Activated CD8-positive, alpha-beta T cell treated with anti-CD3 and anti-CD28 coated beads for 36 hours (primary cell): ENCODE measurements at regions not wholly inside any gene's neighbourhood (a gene's known extent, or its start where the extent isn't known, plus 50 kb on each side); places are given as distances from the start of the nearest gene placed in this dataset.
"Not testable (repeated sequence)": the region's sequence is repeated elsewhere in the genome, so short reads cannot be mapped to it uniquely, and the experiment has no call there.

Experiments used
- ATAC-seq: fragments of 200-7000 bp; cut with Tn5 transposase; one replicate; pipeline ENCODE4 v1.10.0; 2021; ENCODE audit warnings: mild to moderate bottlenecking, moderate library complexity
- CTCF ChIA-PET: fragments of 350-600 bp; sonication (Branson Sonifier 250); formaldehyde crosslinking; loops from one replicate; lab custom pipeline; 2021; ENCODE audit warnings: antibody characterized with exemption; lab: Charles Lee
- POLR2A ChIA-PET: fragments of 350-600 bp; sonication (Branson Sonifier 250); formaldehyde crosslinking; loops from one replicate; lab custom pipeline; 2021; ENCODE audit warnings: antibody characterized with exemption; lab: Charles Lee
- DNase-seq: peaks from one replicate; pipeline ENCODE4 v3.0.0-alpha.2; 2020
- H3K27ac Mint-ChIP-seq: one replicate; pipeline ENCODE4 v1.8.0; 2021; ENCODE audit warnings: mild to moderate bottlenecking, mixed read lengths
- H3K27me3 Mint-ChIP-seq: one replicate; pipeline ENCODE4 v1.8.0; 2021; ENCODE audit warnings: mixed read lengths
- H3K36me3 Mint-ChIP-seq: one replicate; pipeline ENCODE4 v1.8.0; 2021; ENCODE audit warnings: low read depth, mixed read lengths
- H3K4me1 Mint-ChIP-seq: one replicate; pipeline ENCODE4 v1.8.0; 2021; ENCODE audit warnings: low read depth, mixed read lengths
- H3K4me3 Mint-ChIP-seq: one replicate; pipeline ENCODE4 v1.8.0; 2021; ENCODE audit warnings: mild to moderate bottlenecking, moderate library complexity, mixed read lengths
- H3K9me3 Mint-ChIP-seq: one replicate; pipeline ENCODE4 v1.8.0; 2021; ENCODE audit warnings: mixed read lengths
- intact Hi-C: fragments of 100-400 bp; cut with micrococcal nuclease; formaldehyde crosslinking; loops from one replicate; pipeline ENCODE4 v1.10.0; 2022

GRCh38 chr1:146386851-146387749 is 158.3 kb upstream of the NOTCH2NLA start:
- peak overlapping the region; percentile 99 for H3K27ac Mint-ChIP-seq
- DNase-seq = peak; percentile 96
- intact Hi-C loops, H3K36me3 Mint-ChIP-seq, H3K9me3 Mint-ChIP-seq, H3K27me3 Mint-ChIP-seq: not testable (repeated sequence)
- peak; percentile 87 for ATAC-seq
- peaks cover 10% of the 10 kb centered on the region for H3K4me1 Mint-ChIP-seq
- H3K4me3 Mint-ChIP-seq = peak overlapping the region; percentile 77
- ChIA-PET POLR2A (interaction anchor here (0.6 to 1.4 kb wide), 5 partner anchors 11 to 1841 kb away, joined by 3 to 16 read pairs (median 3); no protein-coding TSS in a partner anchor), CTCF (interaction anchor here (1.2 kb wide), 1 partner anchor 10 kb away, joined by 3 read pairs; no protein-coding TSS in a partner anchor)

DNA sequence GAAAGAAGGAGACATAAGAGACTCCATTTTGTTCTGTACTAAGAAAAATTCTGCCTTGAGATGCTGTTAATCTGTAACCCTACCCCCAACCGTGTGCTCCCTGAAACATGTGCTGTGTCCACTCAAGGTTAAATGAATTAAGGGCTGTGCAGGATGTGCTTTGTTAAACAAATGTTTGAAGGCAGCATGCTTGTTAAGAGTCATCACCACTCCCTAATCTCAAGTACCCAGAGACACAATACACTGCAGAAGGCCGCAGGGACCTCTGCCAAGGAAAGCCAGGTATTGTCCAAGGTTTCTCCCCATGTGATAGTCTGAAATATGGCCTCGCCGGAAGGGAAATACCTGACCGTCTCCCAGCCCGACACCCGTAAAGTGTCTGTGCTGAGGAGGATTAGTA is 152.4 kb upstream of the NOTCH2NLA start:
- H3K27me3 Mint-ChIP-seq, ATAC-seq, intact Hi-C loops, H3K4me3 Mint-ChIP-seq, POLR2A ChIA-PET, H3K36me3 Mint-ChIP-seq, H3K9me3 Mint-ChIP-seq, H3K27ac Mint-ChIP-seq, CTCF ChIA-PET, DNase-seq: not testable (repeated sequence)
- H3K4me1 Mint-ChIP-seq = peaks cover 10% of the 10 kb centered on the region

DNA sequence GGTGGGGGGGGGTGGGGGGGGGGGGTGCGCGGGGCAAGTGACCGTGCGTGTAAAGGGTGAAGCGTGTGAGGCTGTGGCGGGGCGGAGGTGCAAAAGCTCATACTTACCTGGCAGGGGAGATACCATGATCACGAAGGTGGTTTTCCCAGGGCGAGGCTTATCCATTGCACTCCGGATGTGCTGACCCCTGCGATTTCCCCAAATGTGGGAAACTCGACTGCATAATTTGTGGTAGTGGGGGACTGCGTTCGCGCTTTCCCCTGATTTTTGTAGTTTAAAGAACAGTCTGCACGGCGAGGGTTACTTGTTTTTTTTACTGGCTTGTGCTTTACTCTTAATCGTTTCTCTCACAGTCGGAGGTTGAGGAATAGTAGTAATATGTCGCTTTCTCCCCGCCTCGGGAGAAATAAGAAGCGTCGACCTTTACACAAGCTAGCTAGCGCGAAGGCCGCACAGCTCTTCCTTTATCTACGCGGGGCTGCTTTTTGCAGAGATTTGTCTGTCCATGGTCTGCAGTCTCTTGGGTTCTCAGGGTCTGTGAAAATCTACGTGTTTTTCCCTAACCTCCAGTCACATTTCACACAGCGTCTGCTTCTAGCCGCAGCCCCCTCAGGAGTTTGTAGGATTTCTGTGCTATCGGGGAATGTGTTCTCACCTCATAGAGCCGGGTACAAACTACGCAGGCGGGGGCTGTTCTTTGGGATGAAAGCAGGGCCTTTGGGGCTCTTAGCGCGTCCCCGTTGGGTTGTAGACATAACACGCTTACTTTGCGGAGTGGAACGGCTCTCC is 148.1 kb upstream of the NOTCH2NLA start:
- H3K4me3 Mint-ChIP-seq = peak overlapping the region; percentile 81
- H3K27me3 Mint-ChIP-seq, H3K36me3 Mint-ChIP-seq, intact Hi-C loops, H3K9me3 Mint-ChIP-seq: not testable (repeated sequence)
- peak; percentile 88 for DNase-seq
- CTCF ChIA-PET = interaction anchor here (0.6 kb wide), 1 partner anchor 10 kb away, joined by 3 read pairs; no protein-coding TSS in a partner anchor
- peak overlapping the region; percentile 95 for H3K27ac Mint-ChIP-seq
- H3K4me1 Mint-ChIP-seq = peaks cover 16% of the 10 kb centered on the region
- ATAC-seq = peak; percentile 96
- POLR2A ChIA-PET = interaction anchor here (1.7 kb wide), 2 partner anchors 10 to 708 kb away, joined by 6 to 15 read pairs; no protein-coding TSS in a partner anchor

- H3K36me3 Mint-ChIP-seq, CTCF ChIA-PET, H3K9me3 Mint-ChIP-seq, intact Hi-C loops, H3K27me3 Mint-ChIP-seq: not testable (repeated sequence)
- DNase-seq (peak; percentile 87), ATAC-seq (peak; percentile 52)
- POLR2A ChIA-PET = interaction anchor here (1.7 kb wide), 2 partner anchors 11 to 709 kb away, joined by 6 to 15 read pairs; no protein-coding TSS in a partner anchor
- Mint-ChIP-seq H3K4me3 (peak overlapping the region; percentile 81), H3K4me1 (peaks cover 16% of the 10 kb centered on the region), H3K27ac (peak overlapping the region; percentile 95)
These were observed 147.5 kb upstream of the NOTCH2NLA start for GRCh38 chr1:146376309-146376707.

DNA sequence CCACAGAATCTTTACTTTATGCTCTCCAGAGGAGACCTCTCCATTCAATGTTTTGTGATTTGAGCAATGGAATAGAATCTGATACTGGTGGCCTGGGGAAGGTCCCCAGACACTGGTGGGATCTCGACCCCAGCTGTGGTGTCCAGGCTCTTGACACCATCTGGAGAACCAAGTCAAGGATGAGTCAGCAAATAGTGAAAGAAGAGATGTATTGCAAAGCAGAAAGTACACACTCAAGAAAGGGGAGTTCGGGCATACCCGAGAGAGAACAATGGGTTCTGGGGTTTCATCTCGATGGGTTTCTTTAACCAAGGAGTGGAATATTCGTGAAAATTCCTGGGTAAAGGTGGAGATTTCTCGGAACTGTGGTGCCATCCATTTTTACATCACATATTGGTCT is 146.3 kb upstream of the NOTCH2NLA start:
- ATAC-seq, DNase-seq, H3K36me3 Mint-ChIP-seq, H3K27me3 Mint-ChIP-seq, POLR2A ChIA-PET, intact Hi-C loops, CTCF ChIA-PET, H3K27ac Mint-ChIP-seq, H3K9me3 Mint-ChIP-seq: not testable (repeated sequence)
- H3K4me1 Mint-ChIP-seq = peaks cover 14% of the 10 kb centered on the region
- H3K4me3 Mint-ChIP-seq = peak overlapping the region; percentile 34

GRCh38 chr1:146369940-146370339 is 141.1 kb upstream of the NOTCH2NLA start:
- H3K4me1 Mint-ChIP-seq, ATAC-seq, H3K27me3 Mint-ChIP-seq, CTCF ChIA-PET, H3K9me3 Mint-ChIP-seq, POLR2A ChIA-PET, H3K36me3 Mint-ChIP-seq, intact Hi-C loops: not testable (repeated sequence)
- Mint-ChIP-seq H3K27ac (peak overlapping the region; percentile 87), H3K4me3 (peak overlapping the region; percentile 79)
- peak; percentile 74 for DNase-seq

DNA sequence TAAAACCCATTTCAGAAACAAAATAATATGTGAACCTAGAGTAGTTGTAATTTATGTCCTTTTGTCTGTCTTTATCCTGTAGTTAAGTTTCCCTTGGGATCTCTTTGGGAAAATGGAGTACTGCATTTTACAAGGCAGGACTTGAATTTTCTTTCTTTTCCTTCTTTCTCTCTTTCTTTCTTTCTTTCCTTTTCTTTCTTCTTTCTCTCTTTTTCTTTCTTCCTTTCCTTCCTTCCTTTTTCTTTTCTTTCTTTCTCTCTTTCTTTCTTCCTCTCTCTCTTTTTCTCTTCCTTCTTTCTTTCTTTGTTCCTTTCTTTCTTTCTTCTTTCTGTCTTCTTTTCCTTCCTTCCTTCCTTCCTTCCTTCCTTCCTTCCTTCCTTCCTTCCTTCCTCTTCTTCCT is 126.6 kb upstream of the NOTCH2NLA start:
- CTCF ChIA-PET, DNase-seq, POLR2A ChIA-PET, intact Hi-C loops, H3K4me1 Mint-ChIP-seq, H3K27me3 Mint-ChIP-seq, H3K9me3 Mint-ChIP-seq, ATAC-seq, H3K4me3 Mint-ChIP-seq, H3K36me3 Mint-ChIP-seq: not testable (repeated sequence)
- H3K27ac Mint-ChIP-seq = peak overlapping the region; percentile 30

DNA sequence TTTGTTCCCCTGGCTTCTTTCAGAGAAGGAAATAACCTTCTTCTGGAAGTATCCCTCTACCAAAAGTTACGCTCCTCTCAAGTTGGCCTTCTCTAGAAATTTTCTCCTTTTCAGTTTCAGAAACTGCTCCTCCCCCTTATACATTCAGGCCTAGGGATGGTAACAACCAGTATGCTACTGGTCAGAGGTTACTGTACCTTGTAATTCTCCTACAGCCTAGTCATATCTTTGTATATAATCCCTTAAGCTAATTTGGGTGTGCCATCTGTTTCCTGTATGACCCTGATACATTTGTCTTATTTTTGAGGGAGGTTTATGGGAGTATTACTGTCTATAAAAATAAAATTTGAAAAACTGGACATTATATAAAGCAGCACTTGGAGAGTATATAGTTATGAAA is 98.0 kb upstream of the NOTCH2NLA start:
- H3K36me3 Mint-ChIP-seq, H3K27ac Mint-ChIP-seq, ATAC-seq, H3K4me3 Mint-ChIP-seq, H3K4me1 Mint-ChIP-seq, H3K27me3 Mint-ChIP-seq, H3K9me3 Mint-ChIP-seq, DNase-seq, POLR2A ChIA-PET, CTCF ChIA-PET, intact Hi-C loops: not testable (repeated sequence)

- CTCF ChIA-PET, POLR2A ChIA-PET, intact Hi-C loops, H3K9me3 Mint-ChIP-seq, H3K36me3 Mint-ChIP-seq, H3K4me1 Mint-ChIP-seq, ATAC-seq, DNase-seq, H3K4me3 Mint-ChIP-seq, H3K27me3 Mint-ChIP-seq, H3K27ac Mint-ChIP-seq: not testable (repeated sequence)
These were observed 95.6 kb upstream of the NOTCH2NLA start for GRCh38 chr1:146324463-146324862.

- H3K9me3 Mint-ChIP-seq, H3K36me3 Mint-ChIP-seq, POLR2A ChIA-PET, CTCF ChIA-PET, DNase-seq, H3K27me3 Mint-ChIP-seq, H3K4me1 Mint-ChIP-seq, ATAC-seq, intact Hi-C loops, H3K4me3 Mint-ChIP-seq, H3K27ac Mint-ChIP-seq: not testable (repeated sequence)
These were observed 94.5 kb upstream of the NOTCH2NLA start for GRCh38 chr1:146323302-146323701.

DNA sequence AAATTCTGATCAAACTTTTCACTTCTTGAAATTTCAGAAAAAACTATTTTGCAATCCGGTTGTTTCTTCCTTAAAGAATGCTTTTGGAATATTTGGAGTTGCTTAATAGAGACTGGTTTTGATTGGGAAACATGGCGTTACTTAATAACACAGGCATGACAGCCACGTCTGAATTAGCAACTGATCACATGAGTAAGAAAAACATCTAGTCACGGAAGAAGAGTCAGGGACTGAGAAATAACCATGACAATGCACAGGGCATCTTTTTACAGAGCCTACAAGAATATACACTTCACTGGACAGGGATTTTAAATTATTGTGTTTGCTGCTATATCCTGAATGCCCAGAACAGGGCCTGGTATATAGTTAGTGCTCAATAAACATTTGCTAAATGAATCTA is 94.1 kb upstream of the NOTCH2NLA start:
- ATAC-seq, H3K4me1 Mint-ChIP-seq, CTCF ChIA-PET, H3K27ac Mint-ChIP-seq, H3K4me3 Mint-ChIP-seq, H3K9me3 Mint-ChIP-seq, H3K27me3 Mint-ChIP-seq, DNase-seq, intact Hi-C loops, POLR2A ChIA-PET, H3K36me3 Mint-ChIP-seq: not testable (repeated sequence)
